ENCODE measurements at regions not wholly inside any gene's neighbourhood (a gene's known extent, or its start where the extent isn't known, plus 50 kb on each side); places are given as distances from the start of the nearest gene placed in this dataset.

GRCh38 chr13:23950736-23951510, 53.6 kb upstream of the C1QTNF9B start:
- TF ChIP-seq CTCF (optimal IDR thresholded peaks at IDR 0.05 in 1 of 3, IDR thresholded peaks at IDR 0.05 in 1 of 3, conservative IDR thresholded peaks at IDR 0.05 in 1 of 3; ENCODE audit: extremely low read depth in 1 of 3, insufficient read depth in 2 of 3, low read length in 3 of 3) (no peak), EZH2 (IDR thresholded peaks at IDR 0.05; ENCODE audit: low read length) (no peak)
